ENCODE measurements at regions not wholly inside any gene's neighbourhood (a gene's known extent, or its start where the extent isn't known, plus 50 kb on each side); places are given as distances from the start of the nearest gene placed in this dataset.

DNA sequence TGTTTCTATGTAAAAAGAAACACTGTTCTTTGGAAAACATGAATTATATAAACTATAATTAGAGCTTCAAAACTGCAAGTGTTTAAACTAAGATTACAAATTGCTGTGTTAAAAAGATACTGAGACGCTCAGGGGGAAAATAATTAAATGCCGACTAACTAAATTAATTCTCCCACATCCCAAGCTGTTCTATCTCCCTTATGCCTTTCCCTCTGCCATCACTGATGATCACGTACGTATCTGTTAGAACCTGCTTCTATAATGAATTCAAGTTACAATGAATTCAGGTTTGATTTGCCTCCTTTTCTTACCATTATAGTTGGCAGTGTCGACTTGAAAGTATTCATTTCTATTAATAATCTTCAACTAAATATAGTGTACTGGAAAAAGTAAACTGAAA, 349.9 kb upstream of the CDH6 start:
- TF ChIP-seq POLR2AphosphoS5 (IDR thresholded peaks at IDR 0.05; ENCODE audit: low read depth) (no peak), GABPA (IDR thresholded peaks at IDR 0.05; ENCODE audit: low read depth) (no peak), SPI1 (IDR thresholded peaks at IDR 0.05; ENCODE audit: borderline replicate concordance, low read depth) (no peak)
- TF ChIP-seq, protein P1, sequence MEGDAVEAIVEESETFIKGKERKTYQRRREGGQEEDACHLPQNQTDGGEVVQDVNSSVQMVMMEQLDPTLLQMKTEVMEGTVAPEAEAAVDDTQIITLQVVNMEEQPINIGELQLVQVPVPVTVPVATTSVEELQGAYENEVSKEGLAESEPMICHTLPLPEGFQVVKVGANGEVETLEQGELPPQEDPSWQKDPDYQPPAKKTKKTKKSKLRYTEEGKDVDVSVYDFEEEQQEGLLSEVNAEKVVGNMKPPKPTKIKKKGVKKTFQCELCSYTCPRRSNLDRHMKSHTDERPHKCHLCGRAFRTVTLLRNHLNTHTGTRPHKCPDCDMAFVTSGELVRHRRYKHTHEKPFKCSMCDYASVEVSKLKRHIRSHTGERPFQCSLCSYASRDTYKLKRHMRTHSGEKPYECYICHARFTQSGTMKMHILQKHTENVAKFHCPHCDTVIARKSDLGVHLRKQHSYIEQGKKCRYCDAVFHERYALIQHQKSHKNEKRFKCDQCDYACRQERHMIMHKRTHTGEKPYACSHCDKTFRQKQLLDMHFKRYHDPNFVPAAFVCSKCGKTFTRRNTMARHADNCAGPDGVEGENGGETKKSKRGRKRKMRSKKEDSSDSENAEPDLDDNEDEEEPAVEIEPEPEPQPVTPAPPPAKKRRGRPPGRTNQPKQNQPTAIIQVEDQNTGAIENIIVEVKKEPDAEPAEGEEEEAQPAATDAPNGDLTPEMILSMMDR (IDR thresholded peaks at IDR 0.05; ENCODE audit: insufficient read depth, low read length), result no peak
- TF ChIP-seq, protein P2, sequence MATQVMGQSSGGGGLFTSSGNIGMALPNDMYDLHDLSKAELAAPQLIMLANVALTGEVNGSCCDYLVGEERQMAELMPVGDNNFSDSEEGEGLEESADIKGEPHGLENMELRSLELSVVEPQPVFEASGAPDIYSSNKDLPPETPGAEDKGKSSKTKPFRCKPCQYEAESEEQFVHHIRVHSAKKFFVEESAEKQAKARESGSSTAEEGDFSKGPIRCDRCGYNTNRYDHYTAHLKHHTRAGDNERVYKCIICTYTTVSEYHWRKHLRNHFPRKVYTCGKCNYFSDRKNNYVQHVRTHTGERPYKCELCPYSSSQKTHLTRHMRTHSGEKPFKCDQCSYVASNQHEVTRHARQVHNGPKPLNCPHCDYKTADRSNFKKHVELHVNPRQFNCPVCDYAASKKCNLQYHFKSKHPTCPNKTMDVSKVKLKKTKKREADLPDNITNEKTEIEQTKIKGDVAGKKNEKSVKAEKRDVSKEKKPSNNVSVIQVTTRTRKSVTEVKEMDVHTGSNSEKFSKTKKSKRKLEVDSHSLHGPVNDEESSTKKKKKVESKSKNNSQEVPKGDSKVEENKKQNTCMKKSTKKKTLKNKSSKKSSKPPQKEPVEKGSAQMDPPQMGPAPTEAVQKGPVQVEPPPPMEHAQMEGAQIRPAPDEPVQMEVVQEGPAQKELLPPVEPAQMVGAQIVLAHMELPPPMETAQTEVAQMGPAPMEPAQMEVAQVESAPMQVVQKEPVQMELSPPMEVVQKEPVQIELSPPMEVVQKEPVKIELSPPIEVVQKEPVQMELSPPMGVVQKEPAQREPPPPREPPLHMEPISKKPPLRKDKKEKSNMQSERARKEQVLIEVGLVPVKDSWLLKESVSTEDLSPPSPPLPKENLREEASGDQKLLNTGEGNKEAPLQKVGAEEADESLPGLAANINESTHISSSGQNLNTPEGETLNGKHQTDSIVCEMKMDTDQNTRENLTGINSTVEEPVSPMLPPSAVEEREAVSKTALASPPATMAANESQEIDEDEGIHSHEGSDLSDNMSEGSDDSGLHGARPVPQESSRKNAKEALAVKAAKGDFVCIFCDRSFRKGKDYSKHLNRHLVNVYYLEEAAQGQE (IDR thresholded peaks at IDR 0.05; ENCODE audit: insufficient replicate concordance, low read depth), result no peak

Data from HL-60 (cell line).